ENCODE measurements at regions not wholly inside any gene's neighbourhood (a gene's known extent, or its start where the extent isn't known, plus 50 kb on each side); places are given as distances from the start of the nearest gene placed in this dataset.

DNA sequence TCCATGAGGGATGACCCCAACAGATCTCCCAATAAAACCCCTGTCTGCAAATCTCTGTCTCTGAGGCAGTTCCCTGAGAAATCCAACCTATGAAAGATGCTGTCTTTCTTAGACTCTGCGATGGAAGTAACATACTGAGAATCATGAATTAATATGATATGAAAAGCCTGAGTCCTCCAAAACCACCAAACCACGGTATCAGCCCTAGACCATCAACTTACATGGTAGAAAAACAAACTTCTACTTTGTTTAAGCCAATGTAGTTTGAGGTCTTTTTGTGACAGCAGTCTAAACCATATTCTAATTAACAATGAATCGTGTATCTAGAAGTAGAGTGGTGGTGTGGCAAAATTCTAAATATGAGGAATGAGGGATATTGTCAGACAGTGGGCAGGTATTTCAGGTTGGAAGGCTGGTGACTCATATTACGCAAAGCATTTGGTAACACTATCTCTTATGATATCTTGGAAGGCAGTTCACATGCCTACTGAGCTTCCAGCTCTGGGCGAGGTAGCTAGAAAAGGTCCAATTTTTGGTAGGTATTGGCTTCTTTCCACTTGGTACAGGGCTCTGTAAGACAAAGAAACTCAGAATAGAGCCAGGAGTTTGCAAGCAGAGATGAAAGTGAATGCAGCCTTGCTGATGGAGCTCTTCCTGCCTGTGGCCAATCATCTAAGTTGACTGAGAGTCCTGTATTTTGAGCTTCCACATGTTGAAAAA lies 215.8 kb downstream of the ZFP36L2 start:
- TF ChIP-seq POLR2AphosphoS5 (IDR thresholded peaks at IDR 0.05; ENCODE audit: low read depth, low read length) (no peak), SIN3A (IDR thresholded peaks at IDR 0.05; ENCODE audit: borderline replicate concordance, insufficient read depth, low read length) (no peak)

Data from PFSK-1 (cell line).